Liver (tissue), 8 donors: ENCODE measurements at regions not wholly inside any gene's neighbourhood (a gene's known extent, or its start where the extent isn't known, plus 50 kb on each side); places are given as distances from the start of the nearest gene placed in this dataset.

Experiments
- DNase-seq: peaks from one replicate; pipeline ENCODE4 v3.0.0-alpha.2; 2017; ENCODE audit warnings: low spot score
- H3K27ac ChIP-seq, 2 donors: one replicate each; pipeline ENCODE4 v1.7.0; 2013; ENCODE audit warnings: inconsistent platforms in 2 of 2, low read length in 2 of 2, control low read depth in 1 of 2, low read depth in 1 of 2, mild to moderate bottlenecking in 1 of 2
- H3K27me3 ChIP-seq, 4 donors: one replicate each; pipeline versions ENCODE4 v1.6.1 to v1.7.0; 2013; ENCODE audit warnings: low read length in 3 of 4, inconsistent platforms in 1 of 4, mild to moderate bottlenecking in 1 of 4, moderate library complexity in 1 of 4; ENCODE audit not compliant: control insufficient read depth in 4 of 4, insufficient read depth in 4 of 4
- H3K36me3 ChIP-seq, 4 donors: one replicate each; pipeline versions ENCODE4 v1.6.1 to v1.7.0; 2013; ENCODE audit warnings: low read length in 3 of 4, mild to moderate bottlenecking in 3 of 4, low read depth in 1 of 4, moderate library complexity in 1 of 4; ENCODE audit not compliant: control insufficient read depth in 4 of 4, insufficient read depth in 3 of 4
- H3K4me1 ChIP-seq, 4 donors: one replicate each; pipeline versions ENCODE4 v1.6.1 to v1.7.0; 2013; ENCODE audit warnings: low read length in 3 of 4, mild to moderate bottlenecking in 3 of 4, moderate library complexity in 1 of 4; ENCODE audit not compliant: control insufficient read depth in 4 of 4, insufficient read depth in 4 of 4
- H3K4me3 ChIP-seq, 3 donors: one replicate each; pipeline versions ENCODE4 v1.6.1 to v1.7.0; 2013; ENCODE audit warnings: low read length in 3 of 3, control low read depth in 1 of 3, low read depth in 1 of 3, mild to moderate bottlenecking in 1 of 3
- H3K9ac ChIP-seq, 2 donors: one replicate each; pipeline ENCODE4 v1.7.0; 2013; ENCODE audit warnings: low read length in 2 of 2, mild to moderate bottlenecking in 2 of 2, moderate library complexity in 2 of 2, control low read depth in 1 of 2, low read depth in 1 of 2
- H3K9me3 ChIP-seq, 4 donors: one replicate each; pipeline versions ENCODE4 v1.6.1 to v1.7.0; 2013; ENCODE audit warnings: low read length in 3 of 4; ENCODE audit not compliant: control insufficient read depth in 4 of 4
- EGR1 ChIP-seq, 2 donors: IDR thresholded peaks; 2 replicates each; pipeline ENCODE4 v1.6.1; 2016 to 2018; ENCODE audit warnings: antibody characterized with exemption in 2 of 2, low read depth in 2 of 2
- FOXA1 ChIP-seq: IDR thresholded peaks from 2 replicates; pipeline ENCODE4 v1.6.1; 2016; ENCODE audit warnings: antibody characterized with exemption
- FOXA2 ChIP-seq: IDR thresholded peaks from 2 replicates; pipeline ENCODE4 v1.6.1; 2016; ENCODE audit warnings: antibody characterized with exemption
- GABPA ChIP-seq, 2 donors: IDR thresholded peaks in 1 of 2; conservative IDR thresholded peaks in 1 of 2; 2 replicates each; pipeline ENCODE4 v1.6.1; 2016; ENCODE audit warnings: antibody characterized with exemption in 2 of 2, mild to moderate bottlenecking in 1 of 2, moderate library complexity in 1 of 2
- HNF4A ChIP-seq, 2 donors: conservative IDR thresholded peaks; 2 replicates each; pipeline ENCODE4 v1.6.1; 2016; ENCODE audit warnings: antibody characterized with exemption in 2 of 2, mild to moderate bottlenecking in 2 of 2
- HNF4G ChIP-seq: IDR thresholded peaks from 2 replicates; pipeline ENCODE4 v1.6.1; 2016; ENCODE audit warnings: antibody characterized with exemption
- JUND ChIP-seq, 2 donors: IDR thresholded peaks; 2 replicates each; pipeline ENCODE4 v1.6.1; 2016; ENCODE audit warnings: antibody characterized with exemption in 2 of 2
- NR2F2 ChIP-seq: IDR thresholded peaks from 2 replicates; pipeline ENCODE4 v1.6.1; 2016; ENCODE audit warnings: antibody characterized with exemption
- RAD21 ChIP-seq, 2 donors: IDR thresholded peaks; 2 replicates each; pipeline ENCODE4 v1.6.1; 2016; ENCODE audit warnings: antibody characterized with exemption in 2 of 2, mild to moderate bottlenecking in 2 of 2
- RXRA ChIP-seq, 2 donors: IDR thresholded peaks; 2 replicates each; pipeline ENCODE4 v1.6.1; 2017 to 2018; ENCODE audit warnings: antibody characterized with exemption in 2 of 2, mild to moderate bottlenecking in 1 of 2
- SP1 ChIP-seq: IDR thresholded peaks from 2 replicates; pipeline ENCODE4 v1.6.1; 2018; ENCODE audit warnings: antibody characterized with exemption, mild to moderate bottlenecking
- TAF1 ChIP-seq: conservative IDR thresholded peaks from 2 replicates; pipeline ENCODE4 v1.6.1; 2016; ENCODE audit warnings: antibody characterized with exemption, mild to moderate bottlenecking
- WGBS: extraction: QIAGEN DNeasy Blood & Tissue Kit; methylation state at CpG from one replicate; pipeline ENCODE4 v1.1.7; 2013; 5-methylcytosine and 5-hydroxymethylcytosine counted together
- TF ChIP-seq, protein P1 (sequence below): fragments of 150-350 bp; IDR thresholded peaks from 2 replicates; pipeline ENCODE4 v1.5.1; 2017; ENCODE audit warnings: improper control_type of control experiment, low read depth, low read length; ENCODE audit not compliant: missing input control
- TF ChIP-seq, protein P2 (sequence below): IDR thresholded peaks from 2 replicates; pipeline ENCODE4 v1.6.1; 2016; ENCODE audit warnings: antibody characterized with exemption
- TF ChIP-seq, protein P3 (sequence below): IDR thresholded peaks from 2 replicates; pipeline ENCODE4 v1.6.1; 2016; ENCODE audit warnings: antibody characterized with exemption
- donor health status: healthy.
- donor health status: healthy.
- donor health status: healthy.
- donor health status: healthy.
- donor health status: healthy.

DNA sequence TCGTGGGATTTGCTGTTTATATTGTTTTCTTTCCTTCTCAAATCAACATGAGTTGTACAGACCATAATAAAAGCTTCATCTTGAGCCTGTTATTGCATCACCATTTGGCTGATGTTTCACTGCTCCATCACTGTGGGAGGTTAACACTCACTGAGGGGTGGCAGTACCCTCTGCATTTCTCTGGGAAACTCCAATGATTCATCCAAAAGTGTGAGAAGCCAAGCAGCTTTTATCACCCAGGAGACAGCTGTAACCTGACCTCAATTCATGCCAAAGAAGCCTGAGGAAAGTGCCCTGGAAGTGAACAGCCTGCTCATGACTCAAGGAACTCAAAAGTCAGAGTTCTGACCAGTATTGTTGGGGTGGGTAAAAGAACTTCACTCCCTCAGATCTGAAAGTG lies 84.1 kb downstream of the GPR88 start:
- TF ChIP-seq JUND (IDR thresholded peaks at IDR 0.05) = no peak
- no peak for TF ChIP-seq FOXA1
- TF ChIP-seq HNF4A (conservative IDR thresholded peaks at IDR 0.05) = no peak
- DNase-seq = no peak
- no peaks in the 10 kb centered on the region for H3K36me3 ChIP-seq
- no peaks in the 10 kb centered on the region for H3K9me3 ChIP-seq
- 24% methylated on average over 1 of the region's 1 CpG for WGBS
- no peaks in the 10 kb centered on the region for H3K27me3 ChIP-seq
- H3K4me1 ChIP-seq = no peaks in the 10 kb centered on the region
- H3K4me3 ChIP-seq = no peak overlapping the region
- H3K9ac ChIP-seq = no peak overlapping the region
- no peak overlapping the region for H3K27ac ChIP-seq

DNA sequence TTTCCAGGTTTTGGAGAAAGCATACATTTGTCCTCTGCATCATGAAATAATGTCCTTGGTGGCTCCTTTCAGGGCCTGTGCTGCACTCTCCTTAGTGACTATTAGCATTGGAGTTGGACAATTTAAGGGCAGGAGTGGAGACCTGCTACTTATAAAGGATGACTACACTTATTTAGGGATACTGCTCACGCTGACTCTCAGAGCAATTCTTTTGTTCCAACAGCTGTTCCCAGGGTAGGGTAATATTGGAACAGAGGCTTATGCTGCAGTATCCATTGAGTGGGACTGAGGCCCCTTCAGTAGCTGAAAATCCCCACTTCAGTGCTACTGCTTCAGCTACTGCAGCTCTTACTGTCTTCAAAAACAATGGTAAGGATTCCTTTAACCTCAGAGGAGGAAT lies 84.6 kb downstream of the GPR88 start:
- Histone ChIP-seq H3K4me1 (peaks cover 0 to 3% (median 0%) of the 10 kb centered on the region in 4 donors), H3K27ac (no peak overlapping the region), H3K27me3 (no peaks in the 10 kb centered on the region), H3K9me3 (no peaks in the 10 kb centered on the region), H3K36me3 (no peaks in the 10 kb centered on the region), H3K4me3 (no peak overlapping the region), H3K9ac (no peak overlapping the region)
- WGBS = 90% methylated on average over 1 of the region's 1 CpG
- no peak for TF ChIP-seq HNF4G
- TF ChIP-seq RAD21 (IDR thresholded peaks at IDR 0.05) = no peak
- TF ChIP-seq, protein P1, sequence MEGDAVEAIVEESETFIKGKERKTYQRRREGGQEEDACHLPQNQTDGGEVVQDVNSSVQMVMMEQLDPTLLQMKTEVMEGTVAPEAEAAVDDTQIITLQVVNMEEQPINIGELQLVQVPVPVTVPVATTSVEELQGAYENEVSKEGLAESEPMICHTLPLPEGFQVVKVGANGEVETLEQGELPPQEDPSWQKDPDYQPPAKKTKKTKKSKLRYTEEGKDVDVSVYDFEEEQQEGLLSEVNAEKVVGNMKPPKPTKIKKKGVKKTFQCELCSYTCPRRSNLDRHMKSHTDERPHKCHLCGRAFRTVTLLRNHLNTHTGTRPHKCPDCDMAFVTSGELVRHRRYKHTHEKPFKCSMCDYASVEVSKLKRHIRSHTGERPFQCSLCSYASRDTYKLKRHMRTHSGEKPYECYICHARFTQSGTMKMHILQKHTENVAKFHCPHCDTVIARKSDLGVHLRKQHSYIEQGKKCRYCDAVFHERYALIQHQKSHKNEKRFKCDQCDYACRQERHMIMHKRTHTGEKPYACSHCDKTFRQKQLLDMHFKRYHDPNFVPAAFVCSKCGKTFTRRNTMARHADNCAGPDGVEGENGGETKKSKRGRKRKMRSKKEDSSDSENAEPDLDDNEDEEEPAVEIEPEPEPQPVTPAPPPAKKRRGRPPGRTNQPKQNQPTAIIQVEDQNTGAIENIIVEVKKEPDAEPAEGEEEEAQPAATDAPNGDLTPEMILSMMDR = no peak
- no peak for TF ChIP-seq SP1
- no peak for TF ChIP-seq FOXA2
- TF ChIP-seq, protein P2, sequence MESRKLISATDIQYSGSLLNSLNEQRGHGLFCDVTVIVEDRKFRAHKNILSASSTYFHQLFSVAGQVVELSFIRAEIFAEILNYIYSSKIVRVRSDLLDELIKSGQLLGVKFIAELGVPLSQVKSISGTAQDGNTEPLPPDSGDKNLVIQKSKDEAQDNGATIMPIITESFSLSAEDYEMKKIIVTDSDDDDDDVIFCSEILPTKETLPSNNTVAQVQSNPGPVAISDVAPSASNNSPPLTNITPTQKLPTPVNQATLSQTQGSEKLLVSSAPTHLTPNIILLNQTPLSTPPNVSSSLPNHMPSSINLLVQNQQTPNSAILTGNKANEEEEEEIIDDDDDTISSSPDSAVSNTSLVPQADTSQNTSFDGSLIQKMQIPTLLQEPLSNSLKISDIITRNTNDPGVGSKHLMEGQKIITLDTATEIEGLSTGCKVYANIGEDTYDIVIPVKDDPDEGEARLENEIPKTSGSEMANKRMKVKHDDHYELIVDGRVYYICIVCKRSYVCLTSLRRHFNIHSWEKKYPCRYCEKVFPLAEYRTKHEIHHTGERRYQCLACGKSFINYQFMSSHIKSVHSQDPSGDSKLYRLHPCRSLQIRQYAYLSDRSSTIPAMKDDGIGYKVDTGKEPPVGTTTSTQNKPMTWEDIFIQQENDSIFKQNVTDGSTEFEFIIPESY = no peak
- TF ChIP-seq FOXA1 = no peak
- TF ChIP-seq, protein P3, sequence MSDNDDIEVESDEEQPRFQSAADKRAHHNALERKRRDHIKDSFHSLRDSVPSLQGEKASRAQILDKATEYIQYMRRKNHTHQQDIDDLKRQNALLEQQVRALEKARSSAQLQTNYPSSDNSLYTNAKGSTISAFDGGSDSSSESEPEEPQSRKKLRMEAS = no peak
- TF ChIP-seq RXRA (IDR thresholded peaks at IDR 0.05) = no peak
- TF ChIP-seq NR2F2 = no peak
- no peak for TF ChIP-seq TAF1
- no peak for TF ChIP-seq EGR1 (IDR thresholded peaks at IDR 0.05; ENCODE audit: low read depth in 2 of 2)
- no peak for DNase-seq

DNA sequence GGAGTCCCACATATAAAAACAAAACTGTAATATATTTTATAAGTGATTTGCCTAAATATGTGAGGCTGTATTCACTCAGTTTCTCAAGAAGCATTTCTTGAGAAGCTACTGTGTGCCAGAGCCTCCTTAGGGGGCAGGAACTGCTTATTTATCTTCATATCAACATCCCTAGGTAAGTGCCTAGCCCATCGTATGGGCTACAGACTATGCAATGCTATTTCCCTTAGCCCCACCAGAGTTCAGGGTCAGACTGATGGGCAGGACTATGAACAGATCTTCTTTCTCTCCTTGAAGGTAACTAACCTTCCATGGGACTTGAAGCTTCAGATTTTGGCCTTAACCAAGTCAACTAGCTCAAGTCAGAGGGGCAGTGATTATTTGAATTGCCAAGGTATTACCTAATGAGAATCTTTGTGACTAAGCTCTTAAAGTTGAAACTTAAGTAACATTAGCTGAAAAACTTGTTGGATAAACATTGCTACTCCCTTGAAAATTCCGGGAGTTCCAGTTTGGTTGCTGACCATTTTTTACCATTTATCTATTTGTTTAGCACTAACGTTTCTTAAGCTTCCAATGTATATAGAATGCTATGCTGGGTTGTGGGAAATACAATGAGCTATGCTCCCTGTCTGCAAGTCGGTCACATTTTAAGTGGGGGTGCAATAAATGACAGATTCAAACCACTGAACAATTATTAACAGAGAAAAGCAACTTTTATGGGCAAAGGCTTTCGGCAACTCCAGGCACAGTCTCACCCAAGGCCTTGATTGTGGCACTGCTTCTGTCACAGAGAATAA lies 85.2 kb downstream of the GPR88 start:
- Histone ChIP-seq H3K27ac (no peak overlapping the region), H3K4me1 (peaks cover 0 to 3% (median 0%) of the 10 kb centered on the region in 4 donors), H3K36me3 (no peaks in the 10 kb centered on the region), H3K4me3 (no peak overlapping the region), H3K9ac (no peak overlapping the region), H3K9me3 (no peaks in the 10 kb centered on the region), H3K27me3 (no peaks in the 10 kb centered on the region)
- 35% methylated on average over 5 of the region's 5 CpGs for WGBS
- DNase-seq = no peak
- TF ChIP-seq HNF4A (conservative IDR thresholded peaks at IDR 0.05) = peak in 1 of 2 donors; percentile 9
- TF ChIP-seq TAF1 = no peak
- no peak for TF ChIP-seq GABPA (IDR thresholded peaks at IDR 0.05 in 1 of 2, conservative IDR thresholded peaks at IDR 0.05 in 1 of 2)
